Activated CD8-positive, alpha-beta T cell treated with anti-CD3 and anti-CD28 coated beads for 36 hours (primary cell): ENCODE measurements at regions not wholly inside any gene's neighbourhood (a gene's known extent, or its start where the extent isn't known, plus 50 kb on each side); places are given as distances from the start of the nearest gene placed in this dataset.

Experiments used
- ATAC-seq: fragments of 200-7000 bp; cut with Tn5 transposase; one replicate; pipeline ENCODE4 v1.10.0; 2021; ENCODE audit warnings: mild to moderate bottlenecking, moderate library complexity
- CTCF ChIA-PET: fragments of 350-600 bp; sonication (Branson Sonifier 250); formaldehyde crosslinking; loops from one replicate; lab custom pipeline; 2021; ENCODE audit warnings: antibody characterized with exemption; lab: Charles Lee
- POLR2A ChIA-PET: fragments of 350-600 bp; sonication (Branson Sonifier 250); formaldehyde crosslinking; loops from one replicate; lab custom pipeline; 2021; ENCODE audit warnings: antibody characterized with exemption; lab: Charles Lee
- DNase-seq: peaks from one replicate; pipeline ENCODE4 v3.0.0-alpha.2; 2020
- H3K27ac Mint-ChIP-seq: one replicate; pipeline ENCODE4 v1.8.0; 2021; ENCODE audit warnings: mild to moderate bottlenecking, mixed read lengths
- H3K27me3 Mint-ChIP-seq: one replicate; pipeline ENCODE4 v1.8.0; 2021; ENCODE audit warnings: mixed read lengths
- H3K36me3 Mint-ChIP-seq: one replicate; pipeline ENCODE4 v1.8.0; 2021; ENCODE audit warnings: low read depth, mixed read lengths
- H3K4me1 Mint-ChIP-seq: one replicate; pipeline ENCODE4 v1.8.0; 2021; ENCODE audit warnings: low read depth, mixed read lengths
- H3K4me3 Mint-ChIP-seq: one replicate; pipeline ENCODE4 v1.8.0; 2021; ENCODE audit warnings: mild to moderate bottlenecking, moderate library complexity, mixed read lengths
- H3K9me3 Mint-ChIP-seq: one replicate; pipeline ENCODE4 v1.8.0; 2021; ENCODE audit warnings: mixed read lengths
- CTCF ChIP-seq: fragments of 200-600 bp; IDR thresholded peaks from one replicate; pipeline ENCODE4 v1.8.0; 2022; ENCODE audit warnings: antibody characterized with exemption, mild to moderate bottlenecking
- intact Hi-C: fragments of 100-400 bp; cut with micrococcal nuclease; formaldehyde crosslinking; loops from one replicate; pipeline ENCODE4 v1.10.0; 2022

GRCh38 chr2:76204048-76204447 lies 493.3 kb upstream of the GCFC2 start:
- H3K27ac Mint-ChIP-seq, result no peak overlapping the region
- ChIA-PET POLR2A (no interaction called here), CTCF (no interaction called here)

GRCh38 chr2:76202866-76203265 lies 492.2 kb upstream of the GCFC2 start:
- POLR2A ChIA-PET, result no interaction called here
- H3K9me3 Mint-ChIP-seq, result peaks cover 2% of the 10 kb centered on the region

More at GRCh38 chr2:76204048-76204447, 493.3 kb upstream of the GCFC2 start:
- H3K4me1 Mint-ChIP-seq, result no peaks in the 10 kb centered on the region
- no peaks in the 10 kb centered on the region for H3K27me3 Mint-ChIP-seq
- intact Hi-C loops, result no loop called here
- no peak for DNase-seq
- peaks cover 2% of the 10 kb centered on the region for H3K9me3 Mint-ChIP-seq
- H3K36me3 Mint-ChIP-seq, result no peaks in the 10 kb centered on the region
- TF ChIP-seq CTCF, result no peak
- H3K4me3 Mint-ChIP-seq, result no peak overlapping the region
- no peak for ATAC-seq

GRCh38 chr2:76197842-76198448 lies 487.2 kb upstream of the GCFC2 start:
- Mint-ChIP-seq H3K27me3 (no peaks in the 10 kb centered on the region), H3K4me3 (no peak overlapping the region), H3K9me3 (peaks cover 3% of the 10 kb centered on the region), H3K4me1 (no peaks in the 10 kb centered on the region), H3K36me3 (no peaks in the 10 kb centered on the region), H3K27ac (no peak overlapping the region)
- peak; percentile 78 for TF ChIP-seq CTCF
- CTCF ChIA-PET, result interaction anchor here (0.7 to 1.6 kb wide), 10 partner anchors 8 to 727 kb away, joined by 3 to 9 read pairs (median 3); no protein-coding TSS in a partner anchor
- no peak for ATAC-seq
- POLR2A ChIA-PET, result no interaction called here
- peak; percentile 69 for DNase-seq
- intact Hi-C loops, result no loop called here

More at GRCh38 chr2:76202866-76203265, 492.2 kb upstream of the GCFC2 start:
- Mint-ChIP-seq H3K4me3 (no peak overlapping the region), H3K4me1 (no peaks in the 10 kb centered on the region), H3K27ac (no peak overlapping the region), H3K27me3 (no peaks in the 10 kb centered on the region), H3K36me3 (no peaks in the 10 kb centered on the region)
- CTCF ChIA-PET, result no interaction called here
- DNase-seq (no peak), ATAC-seq (no peak)
- no peak for TF ChIP-seq CTCF
- intact Hi-C loops, result no loop called here

GRCh38 chr2:76197428-76197827 lies 486.7 kb upstream of the GCFC2 start:
- ChIA-PET POLR2A (no interaction called here), CTCF (interaction anchor here (0.7 to 1.6 kb wide), 7 partner anchors 9 to 727 kb away, joined by 3 to 9 read pairs (median 3); no protein-coding TSS in a partner anchor)
- TF ChIP-seq CTCF, result no peak
- ATAC-seq (no peak), DNase-seq (no peak)
- Mint-ChIP-seq H3K27me3 (no peaks in the 10 kb centered on the region), H3K4me1 (no peaks in the 10 kb centered on the region), H3K36me3 (no peaks in the 10 kb centered on the region), H3K4me3 (no peak overlapping the region), H3K27ac (no peak overlapping the region), H3K9me3 (peaks cover 3% of the 10 kb centered on the region)
- intact Hi-C loops, result no loop called here

GRCh38 chr2:76194031-76194775 lies 483.5 kb upstream of the GCFC2 start:
- intact Hi-C loops, result no loop called here
- Mint-ChIP-seq H3K36me3 (no peaks in the 10 kb centered on the region), H3K27ac (no peak overlapping the region), H3K4me3 (no peak overlapping the region), H3K4me1 (no peaks in the 10 kb centered on the region), H3K9me3 (peaks cover 5% of the 10 kb centered on the region), H3K27me3 (no peaks in the 10 kb centered on the region)
- CTCF ChIA-PET, result interaction anchor here (1.2 kb wide), 1 partner anchor 406 kb away, joined by 3 read pairs; no protein-coding TSS in a partner anchor
- DNase-seq (no peak), ATAC-seq (no peak)
- TF ChIP-seq CTCF, result no peak
- POLR2A ChIA-PET, result no interaction called here
